SH-SY5Y (cell line): ENCODE measurements at regions not wholly inside any gene's neighbourhood (a gene's known extent, or its start where the extent isn't known, plus 50 kb on each side); places are given as distances from the start of the nearest gene placed in this dataset.

Experiments
- GATA2 ChIP-seq: IDR thresholded peaks from 2 replicates; pipeline ENCODE4 v1.6.1; 2011; ENCODE audit warnings: mild to moderate bottlenecking, low read depth, low read length
- GATA3 ChIP-seq: IDR thresholded peaks from 2 replicates; pipeline ENCODE4 v1.6.1; 2011; ENCODE audit warnings: low read depth, mild to moderate bottlenecking, low read length, moderate library complexity

- no peak for TF ChIP-seq GATA2
- no peak for TF ChIP-seq GATA3
Observed at GRCh38 chr15:95574053-95574452, 756.4 kb upstream of the NR2F2 start.
